ENCODE measurements at regions not wholly inside any gene's neighbourhood (a gene's known extent, or its start where the extent isn't known, plus 50 kb on each side); places are given as distances from the start of the nearest gene placed in this dataset.

GRCh38 chr1:208741296-208741695, 497.1 kb upstream of the PLXNA2 start:
- no peak for DNase-seq

DNA sequence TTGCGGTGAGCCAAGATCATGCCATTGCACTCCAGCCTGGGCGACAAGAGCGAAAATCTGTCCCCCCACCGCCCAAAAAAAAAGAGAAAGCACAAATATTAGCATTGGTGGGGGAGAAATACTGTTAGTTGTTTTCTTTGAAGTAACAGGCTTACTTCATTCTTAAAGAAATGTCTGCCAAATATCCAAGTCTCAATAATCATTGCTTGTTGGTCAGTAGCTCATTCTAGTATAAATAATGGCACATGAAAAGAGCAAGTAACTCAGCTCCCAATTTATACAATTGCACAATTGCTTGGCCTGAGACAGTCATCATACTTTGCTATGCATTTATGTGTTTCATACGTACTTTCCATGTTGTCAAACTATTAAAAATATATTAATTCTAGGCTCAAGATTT, 499.2 kb upstream of the PLXNA2 start:
- no peak for DNase-seq

- no peak for DNase-seq
Observed at GRCh38 chr1:208747979-208748378, 503.8 kb upstream of the PLXNA2 start.

- no peak for DNase-seq
Observed at GRCh38 chr1:208748387-208749165, 504.4 kb upstream of the PLXNA2 start.

GRCh38 chr1:208756339-208756981, 512.3 kb upstream of the PLXNA2 start:
- DNase-seq = no peak

GRCh38 chr1:208757846-208758245, 513.7 kb upstream of the PLXNA2 start:
- DNase-seq = no peak

GRCh38 chr1:208759255-208759654, 515.1 kb upstream of the PLXNA2 start:
- DNase-seq = no peak

DNA sequence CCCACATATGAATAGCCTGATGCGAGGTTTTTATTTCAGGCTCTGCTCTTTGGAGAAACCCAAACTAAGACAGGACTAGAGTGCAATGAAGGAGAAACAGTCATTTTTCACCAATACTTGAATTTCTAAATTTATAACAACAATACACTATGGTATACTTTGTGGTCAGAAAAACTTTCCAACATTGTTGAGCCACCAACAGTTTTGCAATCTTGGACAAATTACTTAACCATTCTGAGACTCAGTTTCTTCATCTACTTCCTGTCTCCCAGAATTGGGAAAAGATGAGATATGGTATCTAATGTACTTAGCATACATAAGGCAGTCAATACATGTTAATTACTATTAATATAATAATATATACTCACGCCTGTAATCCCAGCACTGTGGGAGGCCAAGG, 519.8 kb upstream of the PLXNA2 start:
- DNase-seq = no peak

GRCh38 chr1:208766832-208767231, 522.6 kb upstream of the PLXNA2 start:
- no peak for DNase-seq

GRCh38 chr1:208767816-208768215, 523.6 kb upstream of the PLXNA2 start:
- DNase-seq = no peak

DNA sequence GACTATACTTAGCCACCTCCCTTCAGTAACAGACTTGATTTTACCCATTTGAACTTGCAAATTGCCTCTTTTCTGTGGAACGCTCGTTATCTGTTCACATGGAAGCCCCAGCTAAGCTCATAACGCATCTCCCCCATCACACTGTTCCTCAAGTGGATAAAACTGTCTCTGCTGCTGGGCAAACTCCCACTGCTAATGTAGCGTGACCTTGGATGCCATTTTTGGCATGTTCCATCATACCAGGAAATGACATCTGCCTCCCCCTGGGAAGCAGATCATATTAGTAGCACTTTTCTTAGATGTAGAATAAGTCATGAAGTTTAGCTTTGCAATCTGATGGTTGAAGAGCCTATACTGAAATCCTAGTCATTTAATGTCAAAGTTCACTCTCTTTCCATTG, 528.7 kb upstream of the PLXNA2 start:
- no peak for DNase-seq

GRCh38 chr1:208775841-208776240, 531.7 kb upstream of the PLXNA2 start:
- no peak for DNase-seq

- DNase-seq = no peak
Observed at GRCh38 chr1:208778417-208778816, 534.2 kb upstream of the PLXNA2 start.

- no peak for DNase-seq
Observed at GRCh38 chr1:208781391-208782045, 537.3 kb upstream of the PLXNA2 start.

DNA sequence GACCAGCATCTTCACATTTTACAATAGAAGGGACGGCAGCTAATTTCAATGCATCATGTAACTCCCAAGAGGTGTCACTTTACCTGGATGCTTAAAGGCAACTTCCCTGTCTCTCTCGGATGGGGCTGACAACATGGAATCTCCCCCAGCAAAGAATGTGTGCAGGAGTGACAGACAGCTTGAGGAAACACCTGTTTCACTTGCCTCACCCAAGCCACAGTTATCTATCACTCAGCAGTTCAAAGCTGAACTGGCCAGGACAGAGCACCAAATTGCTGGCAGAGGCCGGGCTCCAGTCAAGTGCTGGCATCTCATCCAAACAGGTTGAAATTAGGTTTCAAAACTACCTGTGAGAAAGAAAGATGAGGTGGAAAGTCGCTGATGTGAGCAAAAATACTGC, 538.0 kb upstream of the PLXNA2 start:
- DNase-seq = no peak

GRCh38 chr1:208785629-208786028, 541.4 kb upstream of the PLXNA2 start:
- DNase-seq = no peak

DNA sequence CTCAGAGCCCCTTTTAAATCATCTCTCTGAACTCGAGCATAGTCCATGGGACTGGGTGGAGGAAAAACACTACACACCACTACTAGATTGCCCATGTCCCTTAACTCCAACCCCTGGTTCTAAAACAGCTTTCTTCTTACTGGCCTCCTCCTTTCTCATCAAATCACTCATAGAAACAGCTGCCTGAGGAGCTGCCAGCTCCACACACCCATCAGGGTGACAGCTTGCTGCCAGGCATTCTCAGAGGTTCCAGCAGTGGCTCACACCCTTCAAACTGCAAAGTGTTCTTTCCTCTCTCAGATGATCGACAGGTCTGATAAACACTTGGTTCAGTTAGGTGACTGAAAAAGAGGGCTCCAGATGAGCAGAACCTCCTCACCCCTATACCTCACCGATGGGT, 543.0 kb upstream of the PLXNA2 start:
- no peak for DNase-seq

DNA sequence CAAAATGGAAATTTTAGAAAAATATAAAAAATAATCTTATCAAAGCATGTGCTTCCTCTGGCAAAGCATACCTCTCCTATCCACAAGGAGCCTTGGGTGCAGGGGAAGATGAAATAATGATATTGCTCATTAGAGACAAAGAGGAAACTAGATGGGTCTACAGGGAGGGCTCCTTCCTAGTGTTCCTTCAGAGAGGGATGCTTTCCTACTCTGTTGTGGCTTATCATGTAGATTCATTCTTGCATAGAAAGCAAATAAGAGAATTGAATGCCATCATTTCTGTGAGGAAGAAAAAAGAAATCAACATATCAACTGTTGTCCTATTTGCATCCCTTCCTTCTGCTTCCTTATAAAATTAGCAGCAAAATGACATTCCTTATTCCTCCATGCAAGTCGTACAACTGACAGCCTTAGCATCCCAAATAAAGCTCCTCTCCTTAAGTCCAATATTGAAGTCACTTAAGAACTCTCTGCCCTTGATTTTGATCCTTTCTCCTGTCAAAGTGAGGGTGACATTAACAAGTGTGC, 543.9 kb upstream of the PLXNA2 start:
- DNase-seq = no peak

DNA sequence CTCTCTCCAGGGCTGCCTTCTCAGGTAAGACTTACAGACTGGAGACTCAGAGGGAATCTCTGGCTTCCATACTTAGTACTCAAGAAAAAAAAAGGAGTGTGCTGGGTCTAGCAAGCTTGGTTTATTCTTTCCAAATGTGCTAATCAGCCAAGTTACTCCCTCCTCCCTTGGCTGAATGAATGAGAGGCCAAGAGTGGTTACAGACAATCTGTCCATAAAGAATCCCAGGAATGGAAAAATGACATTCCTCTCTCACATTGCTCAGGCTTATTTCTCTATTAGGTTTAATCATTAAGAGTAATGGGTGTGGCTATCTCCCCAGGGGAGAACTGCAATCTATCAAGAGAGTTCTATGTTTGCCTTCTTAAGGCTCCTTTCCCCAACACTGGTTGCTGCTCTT, 547.3 kb upstream of the PLXNA2 start:
- DNase-seq = no peak

DNA sequence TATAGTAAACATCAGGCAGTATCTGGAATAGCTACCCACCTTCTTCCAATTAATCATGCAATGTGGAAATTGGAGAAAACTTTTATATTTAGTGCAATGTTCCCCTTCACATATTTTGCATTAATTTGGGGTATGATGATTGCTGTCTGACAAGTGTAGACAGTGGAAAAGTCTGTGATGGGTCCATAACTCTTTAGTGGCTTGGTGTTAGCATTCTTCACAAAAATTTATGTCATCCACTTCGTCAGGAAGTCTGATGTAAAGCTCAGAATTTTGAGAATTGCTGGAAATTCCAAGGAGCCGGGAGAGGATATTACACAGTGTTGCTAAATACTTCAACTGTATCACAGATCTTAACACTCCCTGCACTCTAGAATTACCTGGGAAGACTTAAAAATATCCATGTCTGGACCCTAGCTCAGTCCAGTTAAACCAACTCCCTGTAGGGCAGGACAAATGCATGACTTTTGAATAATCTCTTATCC, 549.7 kb upstream of the PLXNA2 start:
- no peak for DNase-seq

- DNase-seq = no peak
Observed at GRCh38 chr1:208799186-208799585, 555.0 kb upstream of the PLXNA2 start.

- DNase-seq = no peak
Observed at GRCh38 chr1:208803011-208803811, 559.0 kb upstream of the PLXNA2 start.
